Adrenal gland (tissue), 9 donors: ENCODE measurements at regions not wholly inside any gene's neighbourhood (a gene's known extent, or its start where the extent isn't known, plus 50 kb on each side); places are given as distances from the start of the nearest gene placed in this dataset.

Source experiments
- DNase-seq, 7 donors: peaks; one replicate each; pipeline ENCODE4 v3.0.0-alpha.2; 2019 to 2020
- H3K27ac ChIP-seq, 5 donors: fragments of 200-600 bp; sonication (generic) in 4 of 5; 1 replicate in 3 of 5; 2 replicates in 2 of 5; pipeline versions ENCODE4 v1.5.1 to v1.8.0; 2016 to 2020; ENCODE audit warnings: mild to moderate bottlenecking in 1 of 5
- H3K27me3 ChIP-seq: fragments of 200-600 bp; 2 replicates; pipeline ENCODE4 v1.8.0; 2021
- H3K36me3 ChIP-seq, 2 donors: fragments of 200-600 bp; replicated peaks in 1 of 2; 1 replicate in 1 of 2; 2 replicates in 1 of 2; pipeline versions ENCODE4 v1.5.1 to v1.8.0; 2018 to 2022
- H3K4me1 ChIP-seq, 2 donors: fragments of 200-600 bp; replicated peaks in 1 of 2; 1 replicate in 1 of 2; 2 replicates in 1 of 2; pipeline versions ENCODE4 v1.5.1 to v1.8.0; 2018 to 2021
- H3K4me3 ChIP-seq, 4 donors: fragments of 200-600 bp; sonication (generic) in 3 of 4; one replicate each; pipeline ENCODE4 v1.5.1; 2016 to 2018
- H3K9me3 ChIP-seq, 3 donors: fragments of 200-600 bp; sonication (generic) in 1 of 3; replicated peaks in 1 of 3; 1 replicate in 2 of 3; 2 replicates in 1 of 3; pipeline versions ENCODE4 v1.5.1 to v1.8.0; 2016 to 2021
- CTCF ChIP-seq, 6 experiments: fragments of 450-650 bp in 4 of 6; fragments of 200-600 bp in 2 of 6; sonication (generic) in 1 of 6; IDR thresholded peaks; 1 replicate in 5 of 6; 2 replicates in 1 of 6; pipeline versions ENCODE4 v1.5.1 to v1.8.0; 2016 to 2021; ENCODE audit warnings: antibody characterized with exemption in 6 of 6, mild to moderate bottlenecking in 2 of 6, moderate library complexity in 1 of 6
- POLR2A ChIP-seq, 2 donors: fragments of 450-650 bp; IDR thresholded peaks; one replicate each; pipeline ENCODE4 v1.6.1; 2017; ENCODE audit warnings: antibody characterized with exemption in 2 of 2, mild to moderate bottlenecking in 2 of 2, moderate library complexity in 1 of 2
- WGBS, 4 donors: extraction: QIAGEN DNeasy Blood & Tissue Kit in 2 of 4; methylation state at CpG; one replicate each; pipeline versions ENCODE4 v1.1.5 to v1.1.7; 2013 to 2017; 5-methylcytosine and 5-hydroxymethylcytosine counted together
- intact Hi-C, 2 donors: fragments of 100-400 bp; cut with DNase I; formaldehyde crosslinking; loops; one replicate each; pipeline versions ENCODE4 v1.14.1 to v1.15.0; 2022 to 2023
- donor health status: healthy with polysubstance abuse.
- donor health status: Bipolar disorder and iron deficiency.
- donor health status: DM: yes; HTN: yes; CAD: no.
- donor health status: DM: no; HTN: no; CAD: no.
- donor health status: DM: no; HTN: no; CAD: no.

DNA sequence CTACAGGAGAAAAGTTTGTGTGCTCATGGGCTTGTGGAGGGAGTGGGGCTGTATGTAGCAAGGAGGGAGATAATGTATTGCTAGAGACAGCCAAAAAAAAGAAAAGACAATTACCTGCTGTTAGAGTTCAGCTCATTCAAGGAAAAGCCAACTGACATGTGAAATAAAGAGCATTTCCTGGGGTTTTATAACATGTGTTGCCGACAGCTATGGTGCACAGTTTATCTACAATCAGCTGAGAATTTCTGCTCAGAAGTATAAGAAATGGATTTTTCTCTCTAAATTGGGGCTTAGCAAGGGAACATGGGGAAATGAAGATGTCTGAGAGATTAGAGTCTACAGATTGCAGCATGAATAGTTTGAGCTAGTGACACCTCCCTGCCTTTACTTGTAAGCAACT, 674.1 kb downstream of the SUCLG1 start:
- H3K27me3 ChIP-seq: no peaks in the 10 kb centered on the region
- no peaks in the 10 kb centered on the region for H3K4me1 ChIP-seq
- H3K27ac ChIP-seq: no peak overlapping the region
- no peaks in the 10 kb centered on the region for H3K36me3 ChIP-seq
- no peak for TF ChIP-seq CTCF (IDR thresholded peaks at IDR 0.05)
- TF ChIP-seq POLR2A (IDR thresholded peaks at IDR 0.05): no peak
- H3K4me3 ChIP-seq: no peak overlapping the region
- 36 to 47% (median 40%) methylated on average over 1 of the region's 1 CpG for WGBS, 4 donors
- intact Hi-C loops: no loop called here
- H3K9me3 ChIP-seq: no peaks in the 10 kb centered on the region
- DNase-seq: no peak

DNA sequence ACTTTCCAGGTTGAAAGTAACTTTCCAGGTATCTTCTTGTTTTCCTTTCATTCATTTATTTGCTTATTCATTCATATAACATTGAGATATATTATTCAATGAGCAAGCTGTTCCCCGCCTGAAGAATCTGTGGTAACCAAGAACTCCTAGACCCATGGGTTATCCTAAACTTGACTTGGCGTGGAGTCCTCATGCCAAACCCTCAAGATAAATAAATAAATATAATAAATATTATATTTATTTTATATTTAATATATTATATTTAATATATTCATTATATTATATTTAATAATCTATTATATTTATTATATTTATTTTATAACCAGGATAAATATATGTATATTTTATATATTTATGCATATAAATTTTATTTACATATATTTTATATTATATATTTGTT, 674.8 kb downstream of the SUCLG1 start:
- Histone ChIP-seq H3K4me1 (no peaks in the 10 kb centered on the region), H3K36me3 (no peaks in the 10 kb centered on the region), H3K4me3 (no peak overlapping the region), H3K27ac (no peak overlapping the region), H3K9me3 (no peaks in the 10 kb centered on the region), H3K27me3 (no peaks in the 10 kb centered on the region)
- WGBS, 4 donors: 85 to 92% (median 89%) methylated on average over 2 of the region's 2 CpGs
- TF ChIP-seq POLR2A (IDR thresholded peaks at IDR 0.05): no peak
- DNase-seq: no peak
- intact Hi-C loops: no loop called here

DNA sequence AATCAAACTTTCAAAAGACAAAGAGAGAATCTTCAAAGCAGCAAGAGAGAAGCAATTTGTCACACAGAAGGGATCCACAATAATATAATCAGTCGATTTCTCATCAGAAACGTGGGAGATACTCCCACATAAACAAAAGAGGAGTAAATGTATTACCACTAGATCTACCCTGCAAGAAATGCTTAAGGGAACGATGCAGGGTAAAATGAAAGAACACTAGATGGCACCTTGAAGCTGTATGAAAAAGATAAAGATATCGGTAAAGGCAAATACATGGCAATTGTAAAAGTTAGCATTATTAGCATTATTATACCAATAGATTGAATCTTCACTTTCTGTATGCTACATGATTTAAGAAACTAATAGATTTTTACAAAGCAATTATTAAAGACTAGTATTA, 677.0 kb downstream of the SUCLG1 start:
- intact Hi-C loops: no loop called here
- WGBS, 4 donors: 57 to 64% (median 62%) methylated on average over 4 of the region's 4 CpGs
- no peak for TF ChIP-seq POLR2A (IDR thresholded peaks at IDR 0.05)
- no peak for TF ChIP-seq CTCF (IDR thresholded peaks at IDR 0.05)
- Histone ChIP-seq H3K27me3 (no peaks in the 10 kb centered on the region), H3K4me3 (no peak overlapping the region), H3K9me3 (no peaks in the 10 kb centered on the region), H3K4me1 (no peaks in the 10 kb centered on the region), H3K36me3 (no peaks in the 10 kb centered on the region), H3K27ac (no peak overlapping the region)
- no peak for DNase-seq

DNA sequence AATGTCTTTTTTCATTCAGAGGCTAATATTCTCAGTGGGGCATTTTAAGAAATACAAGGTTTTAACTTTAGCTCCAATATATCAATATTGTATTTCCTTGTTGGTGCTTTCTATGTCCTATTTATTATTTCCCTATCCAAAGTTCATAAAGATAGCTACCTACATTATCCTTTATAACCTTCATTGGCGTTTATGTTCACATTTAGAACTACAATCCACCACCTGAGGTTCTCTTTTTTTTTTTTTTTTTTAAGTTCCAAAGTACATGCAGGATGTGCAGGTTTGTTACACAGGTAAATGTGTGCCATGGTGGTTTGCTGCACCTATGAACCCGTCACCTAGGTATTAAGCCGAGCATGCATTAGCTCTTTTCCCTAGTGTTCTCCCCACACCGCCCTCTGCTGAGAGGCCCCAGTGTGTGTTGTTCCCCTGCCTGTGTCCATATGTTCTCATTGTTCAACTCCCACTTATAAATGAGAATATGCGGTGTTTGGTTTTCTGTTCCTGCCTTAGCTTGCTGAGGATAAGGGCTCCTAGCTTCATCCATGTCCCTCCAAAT, 694.6 kb downstream of the SUCLG1 start:
- no peak overlapping the region for H3K4me3 ChIP-seq
- intact Hi-C loops: no loop called here
- H3K36me3 ChIP-seq: no peaks in the 10 kb centered on the region
- H3K27me3 ChIP-seq: no peaks in the 10 kb centered on the region
- H3K4me1 ChIP-seq: no peaks in the 10 kb centered on the region
- H3K9me3 ChIP-seq: peaks cover 0 to 8% (median 0%) of the 10 kb centered on the region in 3 donors
- H3K27ac ChIP-seq: no peak overlapping the region
- no peak for TF ChIP-seq POLR2A (IDR thresholded peaks at IDR 0.05)
- no peak for TF ChIP-seq CTCF (IDR thresholded peaks at IDR 0.05)
- no peak for DNase-seq
- WGBS, 4 donors: 68 to 84% (median 74%) methylated on average over 5 of the region's 5 CpGs

DNA sequence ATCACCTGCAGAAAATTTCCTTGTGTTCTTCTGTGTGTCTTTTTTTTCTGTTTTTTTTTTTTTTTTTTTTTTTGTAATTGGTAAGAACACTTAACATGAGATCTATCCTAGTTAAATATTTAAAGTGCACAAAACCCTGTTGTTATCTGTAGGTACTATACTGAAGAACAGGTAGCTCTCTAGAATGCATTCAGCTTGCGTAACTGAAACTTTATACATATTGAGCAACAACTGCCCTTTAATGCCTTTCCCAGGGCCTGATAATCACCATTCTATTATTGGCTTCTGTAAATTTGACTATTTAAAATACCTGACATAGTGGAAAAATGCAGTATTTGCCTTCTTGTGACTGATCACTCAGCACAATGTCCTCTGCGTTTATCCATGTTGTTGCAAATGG, 701.8 kb downstream of the SUCLG1 start:
- DNase-seq: no peak
- intact Hi-C loops: no loop called here
- H3K36me3 ChIP-seq: no peaks in the 10 kb centered on the region
- H3K4me1 ChIP-seq: no peaks in the 10 kb centered on the region
- H3K9me3 ChIP-seq: peaks cover 0 to 8% (median 0%) of the 10 kb centered on the region in 3 donors
- H3K27ac ChIP-seq: no peak overlapping the region
- H3K27me3 ChIP-seq: no peaks in the 10 kb centered on the region
- TF ChIP-seq POLR2A (IDR thresholded peaks at IDR 0.05) (no peak), CTCF (IDR thresholded peaks at IDR 0.05) (no peak)
- 66 to 89% (median 85%) methylated on average over 2 of the region's 2 CpGs for WGBS, 4 donors
- no peak overlapping the region for H3K4me3 ChIP-seq
